PC-9 (cell line): ENCODE measurements at regions not wholly inside any gene's neighbourhood (a gene's known extent, or its start where the extent isn't known, plus 50 kb on each side); places are given as distances from the start of the nearest gene placed in this dataset.

Source experiments
- BruUV-seq: library from RNA; stranded (reverse); fragments of 400-500 nt; replicated peaks from 2 replicates; lab custom pipeline; 2021; lab: Mats Ljungman, UMichigan
- CTCF ChIA-PET: fragments of 300-600 bp; sonication (Branson Sonifier 250); formaldehyde crosslinking; loops from one replicate; lab custom pipeline; 2022; ENCODE audit warnings: antibody characterized with exemption; lab: Charles Lee
- POLR2A ChIA-PET: fragments of 300-600 bp; sonication (Branson Sonifier 250); formaldehyde crosslinking; loops from one replicate; lab custom pipeline; 2022; ENCODE audit warnings: antibody characterized with exemption; ENCODE audit not compliant: unreplicated experiment; lab: Charles Lee
- DNase-seq, 2 experiments: peaks; one replicate each; pipeline versions ENCODE4 v3.0.0 to v3.0.0-alpha.2; 2015 to 2022; ENCODE audit warnings: mixed read lengths in 1 of 2
- H2AFZ ChIP-seq: fragments of 200-600 bp; sonication (generic); 2 replicates; pipeline ENCODE4 v1.8.1; 2017; ENCODE audit warnings: antibody characterized with exemption
- H3F3A ChIP-seq: fragments of 200-600 bp; sonication (generic); 2 replicates; pipeline ENCODE4 v1.8.1; 2017; ENCODE audit warnings: antibody characterized with exemption, mild to moderate bottlenecking, low read depth; ENCODE audit not compliant: insufficient read depth
- H3K27ac ChIP-seq: fragments of 200-600 bp; sonication (generic); 2 replicates; pipeline ENCODE4 v1.6.1; 2016; ENCODE audit warnings: mixed run types
- H3K27me3 ChIP-seq: fragments of 200-600 bp; sonication (generic); 2 replicates; pipeline ENCODE4 v1.6.1; 2016; ENCODE audit warnings: low read depth, mixed run types; ENCODE audit not compliant: insufficient read depth
- H3K36me3 ChIP-seq: fragments of 200-600 bp; sonication (generic); 2 replicates; pipeline ENCODE4 v1.6.1; 2016; ENCODE audit warnings: low read depth, mixed run types
- H3K4me1 ChIP-seq: fragments of 200-600 bp; sonication (generic); replicated peaks from 2 replicates; pipeline ENCODE4 v1.6.1; 2016; ENCODE audit warnings: mixed run types; ENCODE audit not compliant: insufficient read depth
- H3K4me2 ChIP-seq: fragments of 200-600 bp; sonication (generic); 2 replicates; pipeline ENCODE4 v1.6.1; 2017; ENCODE audit warnings: mixed run types
- H3K4me3 ChIP-seq: fragments of 200-600 bp; sonication (generic); 2 replicates; pipeline ENCODE4 v1.6.1; 2016; ENCODE audit warnings: mixed run types
- H3K79me2 ChIP-seq: fragments of 200-600 bp; sonication (generic); 2 replicates; pipeline ENCODE4 v1.6.1; 2017; ENCODE audit warnings: low read depth, mixed run types
- H3K9me2 ChIP-seq: fragments of 200-600 bp; sonication (generic); 2 replicates; pipeline ENCODE4 v1.8.1; 2017; ENCODE audit warnings: mild to moderate bottlenecking; ENCODE audit not compliant: insufficient read depth
- H3K9me3 ChIP-seq: fragments of 200-600 bp; sonication (generic); 2 replicates; pipeline ENCODE4 v1.8.1; 2016; ENCODE audit warnings: low read depth; ENCODE audit not compliant: insufficient read depth
- H4K20me1 ChIP-seq: fragments of 200-600 bp; sonication (generic); 2 replicates; pipeline ENCODE4 v1.8.1; 2017; ENCODE audit not compliant: insufficient read depth
- EZH2 ChIP-seq: fragments of 200-600 bp; sonication (generic); IDR thresholded peaks from 2 replicates; pipeline ENCODE4 v1.8.0; 2017; ENCODE audit warnings: antibody characterized with exemption, low read depth
- intact Hi-C: fragments of 100-400 bp; cut with micrococcal nuclease; formaldehyde crosslinking; loops from one replicate; pipeline ENCODE4 v1.10.0; 2022; ENCODE audit not compliant: unreplicated experiment
- TF ChIP-seq, protein P1 (sequence below): fragments of 200-600 bp; sonication (generic); conservative IDR thresholded peaks from 2 replicates; pipeline ENCODE4 v1.6.1; 2017; ENCODE audit warnings: mixed run types, antibody characterized with exemption, mild to moderate bottlenecking, moderate library complexity

DNA sequence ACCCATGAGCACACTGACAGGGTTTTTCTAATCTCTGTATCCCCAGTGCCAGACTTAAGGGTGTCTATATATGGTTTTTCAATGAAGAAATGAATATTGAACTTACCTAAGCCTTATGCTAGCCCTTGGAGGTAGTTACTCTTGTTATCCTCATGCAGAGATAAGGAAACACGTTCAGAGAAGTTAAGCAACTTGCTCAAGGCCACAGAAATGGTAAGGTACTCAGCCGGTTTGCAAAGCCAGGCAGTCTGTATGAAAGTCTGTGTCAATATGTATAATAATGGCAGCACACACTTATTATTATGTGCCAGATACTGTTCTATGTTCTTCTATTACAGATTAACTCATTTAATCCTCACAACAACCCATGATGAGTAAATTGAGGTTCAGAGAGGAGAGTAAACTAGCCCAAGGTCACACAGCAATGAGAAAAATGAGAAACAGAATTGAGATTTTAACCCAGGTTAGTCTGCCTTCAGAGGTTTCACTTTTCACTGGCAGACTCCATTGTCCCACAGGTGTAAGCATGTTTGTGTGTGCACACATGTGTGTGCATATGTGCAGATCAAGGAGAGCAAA lies 54.6 kb upstream of the CSF3R start:
- BruUV-seq = no TSS peak

DNA sequence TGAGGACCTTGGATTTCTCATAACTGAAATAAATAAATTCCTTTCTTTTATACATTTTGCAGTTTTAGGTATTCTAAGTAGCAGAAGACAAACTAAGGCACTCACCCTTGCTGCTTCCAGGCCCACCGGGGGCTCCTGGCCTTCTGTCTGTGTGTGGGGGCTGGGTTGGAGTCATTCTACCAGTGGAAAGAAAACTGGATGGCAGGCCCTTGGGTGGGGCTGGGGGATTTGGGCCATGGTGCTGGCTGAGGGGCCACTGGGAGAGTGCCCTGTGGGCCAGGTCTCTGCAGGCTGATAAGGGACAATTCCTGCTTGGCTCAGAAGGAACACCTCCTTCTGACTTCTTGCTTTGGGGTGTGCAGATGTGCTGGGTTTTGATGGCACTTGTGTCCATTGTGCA lies 54.0 kb upstream of the CSF3R start:
- H3K36me3 ChIP-seq = no peaks in the 10 kb centered on the region
- ChIA-PET CTCF (no interaction called here), POLR2A (no interaction called here)
- no peak overlapping the region for H3K27ac ChIP-seq
- H3K9me3 ChIP-seq = no peaks in the 10 kb centered on the region
- DNase-seq = no peak
- H3F3A ChIP-seq = no peaks in the 10 kb centered on the region
- H3K4me3 ChIP-seq = no peak overlapping the region
- H3K4me1 ChIP-seq = no peaks in the 10 kb centered on the region
- H3K27me3 ChIP-seq = peaks cover 54% of the 10 kb centered on the region
- no peak for TF ChIP-seq EZH2
- TF ChIP-seq, protein P1, sequence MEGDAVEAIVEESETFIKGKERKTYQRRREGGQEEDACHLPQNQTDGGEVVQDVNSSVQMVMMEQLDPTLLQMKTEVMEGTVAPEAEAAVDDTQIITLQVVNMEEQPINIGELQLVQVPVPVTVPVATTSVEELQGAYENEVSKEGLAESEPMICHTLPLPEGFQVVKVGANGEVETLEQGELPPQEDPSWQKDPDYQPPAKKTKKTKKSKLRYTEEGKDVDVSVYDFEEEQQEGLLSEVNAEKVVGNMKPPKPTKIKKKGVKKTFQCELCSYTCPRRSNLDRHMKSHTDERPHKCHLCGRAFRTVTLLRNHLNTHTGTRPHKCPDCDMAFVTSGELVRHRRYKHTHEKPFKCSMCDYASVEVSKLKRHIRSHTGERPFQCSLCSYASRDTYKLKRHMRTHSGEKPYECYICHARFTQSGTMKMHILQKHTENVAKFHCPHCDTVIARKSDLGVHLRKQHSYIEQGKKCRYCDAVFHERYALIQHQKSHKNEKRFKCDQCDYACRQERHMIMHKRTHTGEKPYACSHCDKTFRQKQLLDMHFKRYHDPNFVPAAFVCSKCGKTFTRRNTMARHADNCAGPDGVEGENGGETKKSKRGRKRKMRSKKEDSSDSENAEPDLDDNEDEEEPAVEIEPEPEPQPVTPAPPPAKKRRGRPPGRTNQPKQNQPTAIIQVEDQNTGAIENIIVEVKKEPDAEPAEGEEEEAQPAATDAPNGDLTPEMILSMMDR = no peak
- intact Hi-C loops = no loop called here
- H3K4me2 ChIP-seq = no peak overlapping the region
- no peak overlapping the region for H2AFZ ChIP-seq
- no peaks in the 10 kb centered on the region for H4K20me1 ChIP-seq
- H3K79me2 ChIP-seq = no peaks in the 10 kb centered on the region
- BruUV-seq = no TSS peak
- no peaks in the 10 kb centered on the region for H3K9me2 ChIP-seq

More for the DNA sequence above, 54.6 kb upstream of the CSF3R start:
- no peaks in the 10 kb centered on the region for H3F3A ChIP-seq
- no peak overlapping the region for H3K4me3 ChIP-seq
- no peaks in the 10 kb centered on the region for H3K4me1 ChIP-seq
- ChIA-PET POLR2A (no interaction called here), CTCF (no interaction called here)
- H3K79me2 ChIP-seq = no peaks in the 10 kb centered on the region
- no peaks in the 10 kb centered on the region for H4K20me1 ChIP-seq
- intact Hi-C loops = no loop called here
- H3K27me3 ChIP-seq = peaks cover 55% of the 10 kb centered on the region
- no peak overlapping the region for H3K4me2 ChIP-seq
- no peak overlapping the region for H3K27ac ChIP-seq
- no peak for TF ChIP-seq EZH2
- TF ChIP-seq, protein P1 = no peak
- H2AFZ ChIP-seq = no peak overlapping the region
- no peaks in the 10 kb centered on the region for H3K9me3 ChIP-seq
- DNase-seq = no peak
- H3K36me3 ChIP-seq = no peaks in the 10 kb centered on the region
- no peaks in the 10 kb centered on the region for H3K9me2 ChIP-seq

DNA sequence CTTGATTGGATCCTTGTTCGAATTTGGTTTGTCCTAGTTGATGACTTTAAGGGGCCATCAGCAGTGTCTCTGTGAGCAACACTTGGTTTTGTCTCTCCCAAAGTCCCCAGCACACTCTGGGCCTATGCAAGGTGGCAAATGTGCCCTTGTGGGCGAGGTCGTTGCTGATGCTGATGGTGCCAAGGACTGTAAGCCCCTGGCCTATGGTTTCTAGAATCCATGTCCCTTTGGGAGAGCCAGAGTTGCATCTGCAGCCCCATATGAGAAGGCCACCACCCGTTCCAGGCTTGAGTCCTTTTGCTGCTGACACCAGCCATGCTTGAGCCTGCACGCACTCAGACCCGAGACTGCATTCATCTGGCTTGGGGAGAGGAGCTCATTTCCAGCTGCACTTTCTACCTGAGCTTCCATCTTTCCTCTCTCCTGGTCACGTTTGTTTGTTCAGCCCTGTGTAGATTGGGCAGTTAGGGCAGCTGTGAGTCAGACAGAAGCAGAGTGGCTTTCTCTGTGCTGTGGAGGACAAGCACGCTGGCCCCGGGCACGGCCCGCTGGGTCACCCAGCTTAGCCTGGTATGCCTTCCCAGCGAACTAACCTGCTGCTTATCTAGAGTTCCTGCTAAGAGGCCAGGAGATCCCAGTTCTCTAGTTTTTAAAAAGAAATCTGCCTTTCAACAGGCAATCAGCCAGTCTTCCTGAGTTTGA lies 52.1 kb upstream of the CSF3R start:
- TF ChIP-seq, protein P1 = no peak
- TF ChIP-seq EZH2 = no peak
- H3K27ac ChIP-seq = no peak overlapping the region
- CTCF ChIA-PET = interaction anchor here (0.9 kb wide), 1 partner anchor 899 kb away, joined by 4 read pairs; no protein-coding TSS in a partner anchor
- no peaks in the 10 kb centered on the region for H3K36me3 ChIP-seq
- H4K20me1 ChIP-seq = no peaks in the 10 kb centered on the region
- no peaks in the 10 kb centered on the region for H3K4me1 ChIP-seq
- no peak for DNase-seq
- H3K4me3 ChIP-seq = no peak overlapping the region
- no peak overlapping the region for H3K4me2 ChIP-seq
- intact Hi-C loops = no loop called here
- BruUV-seq = no TSS peak
- H3K9me2 ChIP-seq = no peaks in the 10 kb centered on the region
- POLR2A ChIA-PET = no interaction called here
- no peaks in the 10 kb centered on the region for H3F3A ChIP-seq
- no peaks in the 10 kb centered on the region for H3K79me2 ChIP-seq
- peaks cover 52% of the 10 kb centered on the region for H3K27me3 ChIP-seq
- no peak overlapping the region for H2AFZ ChIP-seq
- no peaks in the 10 kb centered on the region for H3K9me3 ChIP-seq
